ENCODE measurements at regions not wholly inside any gene's neighbourhood (a gene's known extent, or its start where the extent isn't known, plus 50 kb on each side); places are given as distances from the start of the nearest gene placed in this dataset.
"Not testable (repeated sequence)": the region's sequence is repeated elsewhere in the genome, so short reads cannot be mapped to it uniquely, and the experiment has no call there.

- DNase-seq, result not testable (repeated sequence)
Observed at GRCh38 chr10:129066529-129066928, 400.5 kb upstream of the MGMT start.

GRCh38 chr10:129071411-129071810 lies 395.6 kb upstream of the MGMT start:
- not testable (repeated sequence) for DNase-seq

GRCh38 chr10:129074939-129075338 lies 392.1 kb upstream of the MGMT start:
- DNase-seq, result no peak

GRCh38 chr10:129075508-129075907 lies 391.5 kb upstream of the MGMT start:
- DNase-seq, result no peak

- no peak for DNase-seq
Observed at GRCh38 chr10:129075927-129076326, 391.1 kb upstream of the MGMT start.

- DNase-seq, result no peak
Observed at GRCh38 chr10:129078346-129078745, 388.7 kb upstream of the MGMT start.

- DNase-seq, result no peak
Observed at GRCh38 chr10:129078746-129079145, 388.3 kb upstream of the MGMT start.

GRCh38 chr10:129079705-129080104 lies 387.3 kb upstream of the MGMT start:
- no peak for DNase-seq

GRCh38 chr10:129085811-129086210 lies 381.2 kb upstream of the MGMT start:
- no peak for DNase-seq

GRCh38 chr10:129089341-129089740 lies 377.7 kb upstream of the MGMT start:
- DNase-seq, result no peak

GRCh38 chr10:129090165-129090564 lies 376.9 kb upstream of the MGMT start:
- DNase-seq, result no peak

- DNase-seq, result peak; percentile 18
Observed at GRCh38 chr10:129090618-129091366, 376.2 kb upstream of the MGMT start.

- no peak for DNase-seq
Observed at GRCh38 chr10:129093641-129094040, 373.4 kb upstream of the MGMT start.

GRCh38 chr10:129094233-129094632 lies 372.8 kb upstream of the MGMT start:
- no peak for DNase-seq

GRCh38 chr10:129094861-129095260 lies 372.2 kb upstream of the MGMT start:
- no peak for DNase-seq

GRCh38 chr10:129095680-129096064 lies 371.4 kb upstream of the MGMT start:
- no peak for DNase-seq

GRCh38 chr10:129096065-129096984 lies 370.7 kb upstream of the MGMT start:
- no peak for DNase-seq

- DNase-seq, result no peak
Observed at GRCh38 chr10:129097776-129098330, 369.2 kb upstream of the MGMT start.

GRCh38 chr10:129098517-129098916 lies 368.5 kb upstream of the MGMT start:
- no peak for DNase-seq

GRCh38 chr10:129099486-129099885 lies 367.6 kb upstream of the MGMT start:
- DNase-seq, result no peak

- no peak for DNase-seq
Observed at GRCh38 chr10:129099992-129100391, 367.0 kb upstream of the MGMT start.

GRCh38 chr10:129101232-129101980 lies 365.6 kb upstream of the MGMT start:
- no peak for DNase-seq
